Keratinocyte (primary cell): ENCODE measurements at regions not wholly inside any gene's neighbourhood (a gene's known extent, or its start where the extent isn't known, plus 50 kb on each side); places are given as distances from the start of the nearest gene placed in this dataset.
"Not testable (repeated sequence)": the region's sequence is repeated elsewhere in the genome, so short reads cannot be mapped to it uniquely, and the experiment has no call there.

Experiments used
- DNase-seq: peaks from one replicate; pipeline ENCODE4 v3.0.0-alpha.2; 2011; ENCODE audit warnings: low read depth, missing footprints, low spot score
- FAIRE-seq: peaks from 2 replicates; lab custom pipeline; 2011; peaks lifted over from hg19 to GRCh38; lab: Jason Lieb, UNC
- H2AFZ ChIP-seq: 2 replicates; pipeline ENCODE4 v1.6.0; 2012; ENCODE audit warnings: low read length, control low read depth, inconsistent platforms; ENCODE audit not compliant: control insufficient read depth
- H3K27ac ChIP-seq: 2 replicates; pipeline ENCODE4 v1.5.1; 2011; ENCODE audit warnings: low read length; ENCODE audit not compliant: control insufficient read depth, insufficient read depth
- H3K27me3 ChIP-seq: 3 replicates; pipeline ENCODE4 v1.6.0; 2011; ENCODE audit warnings: low read length; ENCODE audit not compliant: control insufficient read depth, insufficient read depth; ENCODE audit errors: extremely low read depth
- H3K36me3 ChIP-seq, 2 experiments: 2 replicates in 1 of 2; 3 replicates in 1 of 2; pipeline ENCODE4 v1.5.1; 2011; ENCODE audit warnings: low read length in 2 of 2, mild to moderate bottlenecking in 1 of 2; ENCODE audit not compliant: control insufficient read depth in 2 of 2, insufficient read depth in 2 of 2; ENCODE audit errors: extremely low read depth in 1 of 2
- H3K4me1 ChIP-seq: 3 replicates; pipeline ENCODE4 v1.5.1; 2011; ENCODE audit warnings: low read length; ENCODE audit not compliant: control insufficient read depth, insufficient read depth; ENCODE audit errors: extremely low read depth
- H3K4me2 ChIP-seq: 3 replicates; pipeline ENCODE4 v1.6.0; 2011; ENCODE audit warnings: low read depth, low read length; ENCODE audit not compliant: control insufficient read depth, insufficient read depth; ENCODE audit errors: extremely low read depth
- H3K4me3 ChIP-seq, 3 experiments: fragments of 200-600 bp in 1 of 3; sonication (generic) in 1 of 3; 2 replicates in 2 of 3; 3 replicates in 1 of 3; pipeline ENCODE4 v1.5.1; 2011 to 2016; ENCODE audit warnings: low read length in 3 of 3, mild to moderate bottlenecking in 3 of 3, control low read depth in 2 of 3, inconsistent platforms in 1 of 3, low read depth in 1 of 3, mixed read lengths in 1 of 3, mixed run types in 1 of 3, moderate library complexity in 1 of 3; ENCODE audit not compliant: control insufficient read depth in 2 of 3, insufficient read depth in 2 of 3; ENCODE audit errors: extremely low read depth in 1 of 3
- H3K79me2 ChIP-seq: 2 replicates; pipeline ENCODE4 v1.6.0; 2012; ENCODE audit warnings: low read length; ENCODE audit not compliant: control insufficient read depth, insufficient read depth
- H3K9ac ChIP-seq: 3 replicates; pipeline ENCODE4 v1.6.0; 2011; ENCODE audit warnings: low read length; ENCODE audit not compliant: control insufficient read depth, insufficient read depth; ENCODE audit errors: extremely low read depth
- H3K9me1 ChIP-seq: 3 replicates; pipeline ENCODE4 v1.6.0; 2011; ENCODE audit warnings: low read length; ENCODE audit not compliant: control insufficient read depth, insufficient read depth; ENCODE audit errors: extremely low read depth
- H3K9me3 ChIP-seq: 2 replicates; pipeline ENCODE4 v1.5.1; 2012; ENCODE audit warnings: low read depth, low read length; ENCODE audit not compliant: control insufficient read depth
- H4K20me1 ChIP-seq: 3 replicates; pipeline ENCODE4 v1.6.0; 2011; ENCODE audit warnings: low read length; ENCODE audit not compliant: control insufficient read depth, insufficient read depth; ENCODE audit errors: extremely low read depth
- EZH2 ChIP-seq: IDR thresholded peaks from one replicate; pipeline ENCODE4 v1.6.1; 2012; ENCODE audit warnings: inconsistent platforms, mild to moderate bottlenecking, low read length, moderate library complexity
- dilution Hi-C: fragments of 300-500 bp; cut with MboI; formaldehyde crosslinking; loops from one replicate; pipeline ENCODE4 v1.7.0; 2020; ENCODE audit warnings: low sequenced_read_pairs; ENCODE audit not compliant: extremely low pct_ligation_motif_present
- TF ChIP-seq, protein P1 (sequence below), 3 experiments: IDR thresholded peaks in 1 of 3; conservative IDR thresholded peaks in 1 of 3; optimal IDR thresholded peaks in 1 of 3; 2 replicates in 2 of 3; 3 replicates in 1 of 3; pipeline versions ENCODE3 to v1.5.1; 2011; ENCODE audit warnings: low read length in 3 of 3, mild to moderate bottlenecking in 3 of 3, moderate library complexity in 2 of 3, control low read depth in 1 of 3, inconsistent platforms in 1 of 3; ENCODE audit not compliant: insufficient read depth in 2 of 3; ENCODE audit errors: extremely low read depth in 1 of 3

DNA sequence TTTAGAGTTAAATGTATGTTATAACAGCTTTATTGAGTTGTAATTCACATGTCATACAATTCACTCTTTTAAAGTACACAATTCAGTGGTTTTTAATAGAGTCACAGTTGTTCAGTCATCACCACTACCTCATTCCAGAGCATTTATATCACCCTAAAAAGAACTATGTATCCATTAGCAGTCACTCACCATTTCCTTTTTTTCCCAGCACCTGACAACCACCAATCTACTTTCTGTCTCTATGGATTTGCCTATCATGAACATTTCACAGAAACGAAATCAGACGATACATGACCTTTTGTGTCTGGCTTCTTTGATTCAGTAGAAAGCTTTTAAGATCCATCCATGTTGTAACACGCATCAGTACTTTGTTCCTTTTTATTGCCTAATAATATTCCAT is 52.9 kb upstream of the FRAS1 start:
- FAIRE-seq: peak; percentile 60
- H3K79me2 ChIP-seq: no peaks in the 10 kb centered on the region
- H3K9me3 ChIP-seq: no peaks in the 10 kb centered on the region
- peak; percentile 25 for DNase-seq
- TF ChIP-seq, protein P1, sequence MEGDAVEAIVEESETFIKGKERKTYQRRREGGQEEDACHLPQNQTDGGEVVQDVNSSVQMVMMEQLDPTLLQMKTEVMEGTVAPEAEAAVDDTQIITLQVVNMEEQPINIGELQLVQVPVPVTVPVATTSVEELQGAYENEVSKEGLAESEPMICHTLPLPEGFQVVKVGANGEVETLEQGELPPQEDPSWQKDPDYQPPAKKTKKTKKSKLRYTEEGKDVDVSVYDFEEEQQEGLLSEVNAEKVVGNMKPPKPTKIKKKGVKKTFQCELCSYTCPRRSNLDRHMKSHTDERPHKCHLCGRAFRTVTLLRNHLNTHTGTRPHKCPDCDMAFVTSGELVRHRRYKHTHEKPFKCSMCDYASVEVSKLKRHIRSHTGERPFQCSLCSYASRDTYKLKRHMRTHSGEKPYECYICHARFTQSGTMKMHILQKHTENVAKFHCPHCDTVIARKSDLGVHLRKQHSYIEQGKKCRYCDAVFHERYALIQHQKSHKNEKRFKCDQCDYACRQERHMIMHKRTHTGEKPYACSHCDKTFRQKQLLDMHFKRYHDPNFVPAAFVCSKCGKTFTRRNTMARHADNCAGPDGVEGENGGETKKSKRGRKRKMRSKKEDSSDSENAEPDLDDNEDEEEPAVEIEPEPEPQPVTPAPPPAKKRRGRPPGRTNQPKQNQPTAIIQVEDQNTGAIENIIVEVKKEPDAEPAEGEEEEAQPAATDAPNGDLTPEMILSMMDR (optimal IDR thresholded peaks at IDR 0.05 in 1 of 3, IDR thresholded peaks at IDR 0.05 in 1 of 3, conservative IDR thresholded peaks at IDR 0.05 in 1 of 3; ENCODE audit: extremely low read depth in 1 of 3, insufficient read depth in 2 of 3, low read length in 3 of 3): no peak
- peaks cover 7% of the 10 kb centered on the region for H3K4me1 ChIP-seq
- dilution Hi-C loops: no loop called here
- H3K27me3 ChIP-seq: no peaks in the 10 kb centered on the region
- H3K9ac ChIP-seq: no peak overlapping the region
- peak overlapping the region; percentile 31 for H2AFZ ChIP-seq
- H3K9me1 ChIP-seq: no peaks in the 10 kb centered on the region
- no peaks in the 10 kb centered on the region for H3K36me3 ChIP-seq
- no peak overlapping the region for H3K4me2 ChIP-seq
- H3K27ac ChIP-seq: peak overlapping the region; percentile 1
- no peak overlapping the region for H3K4me3 ChIP-seq
- H4K20me1 ChIP-seq: no peaks in the 10 kb centered on the region

DNA sequence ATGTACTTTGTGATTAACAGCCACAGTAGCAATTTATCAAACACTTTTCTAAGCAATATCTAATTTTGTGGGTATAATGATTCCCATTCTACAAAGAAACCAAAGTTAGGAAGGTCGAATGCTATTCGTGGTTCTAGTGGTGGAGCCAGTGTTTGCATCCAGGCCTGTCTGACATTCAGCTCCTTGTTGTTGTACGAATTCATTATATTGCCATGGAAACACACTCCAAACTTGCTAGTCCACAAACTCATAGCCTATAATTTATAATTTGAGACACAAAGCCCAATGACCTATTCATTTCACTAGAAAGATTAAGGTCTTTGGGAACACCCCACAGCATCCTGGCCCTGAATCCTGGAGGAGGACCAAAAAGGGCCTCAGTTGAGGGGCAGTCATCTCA is 52.0 kb upstream of the FRAS1 start:
- dilution Hi-C loops: no loop called here
- Histone ChIP-seq H3K9ac (no peak overlapping the region), H3K4me3 (no peak overlapping the region), H4K20me1 (no peaks in the 10 kb centered on the region), H3K27ac (no peak overlapping the region), H2AFZ (no peak overlapping the region), H3K9me3 (no peaks in the 10 kb centered on the region), H3K4me2 (no peak overlapping the region), H3K36me3 (no peaks in the 10 kb centered on the region), H3K27me3 (no peaks in the 10 kb centered on the region), H3K4me1 (peaks cover 7% of the 10 kb centered on the region), H3K9me1 (no peaks in the 10 kb centered on the region), H3K79me2 (no peaks in the 10 kb centered on the region)
- no peak for TF ChIP-seq EZH2
- DNase-seq: no peak
- FAIRE-seq: no peak

DNA sequence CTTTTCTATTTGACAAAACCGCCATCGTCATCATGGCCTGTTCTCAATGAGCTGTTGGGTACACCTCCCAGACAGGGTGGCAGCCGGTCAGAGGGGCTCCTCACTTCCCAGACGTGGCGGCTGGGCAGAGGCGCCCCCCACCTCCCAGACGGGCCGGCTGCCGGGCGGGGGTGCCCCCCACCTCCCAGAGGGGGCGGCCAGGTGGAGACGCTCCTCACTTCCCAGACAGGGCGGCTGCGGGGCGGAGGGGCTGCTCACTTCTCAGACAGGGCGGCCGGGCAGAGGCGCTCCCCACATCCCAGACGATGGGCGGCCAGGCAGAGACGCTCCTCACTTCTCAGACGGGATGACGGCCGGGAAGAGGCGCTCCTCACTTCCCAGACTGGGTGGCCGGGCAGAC is 50.1 kb upstream of the FRAS1 start:
- H3K79me2 ChIP-seq, H3K9me3 ChIP-seq, H3K4me3 ChIP-seq, DNase-seq, H3K36me3 ChIP-seq, FAIRE-seq, H2AFZ ChIP-seq, H3K27me3 ChIP-seq, H3K27ac ChIP-seq, H3K4me2 ChIP-seq, H3K4me1 ChIP-seq, H3K9ac ChIP-seq, H4K20me1 ChIP-seq, dilution Hi-C loops, H3K9me1 ChIP-seq: not testable (repeated sequence)
